HUES6 (cell line): ENCODE measurements at regions not wholly inside any gene's neighbourhood (a gene's known extent, or its start where the extent isn't known, plus 50 kb on each side); places are given as distances from the start of the nearest gene placed in this dataset.

Experiments
- H3K27ac ChIP-seq: 2 replicates; pipeline ENCODE4 v1.7.0; 2013; ENCODE audit warnings: low read depth, mild to moderate bottlenecking, low read length, inconsistent platforms
- H3K27me3 ChIP-seq: 2 replicates; pipeline ENCODE4 v1.6.1; 2013; ENCODE audit warnings: low read length; ENCODE audit not compliant: control insufficient read depth, insufficient read depth
- H3K36me3 ChIP-seq: 2 replicates; pipeline ENCODE4 v1.6.1; 2013; ENCODE audit warnings: low read length; ENCODE audit not compliant: control insufficient read depth, insufficient read depth
- H3K4me1 ChIP-seq: 2 replicates; pipeline ENCODE4 v1.6.1; 2013; ENCODE audit warnings: low read length; ENCODE audit not compliant: control insufficient read depth, insufficient read depth
- H3K4me3 ChIP-seq: 2 replicates; pipeline ENCODE4 v1.5.1; 2013; ENCODE audit warnings: low read depth, low read length
- H3K9ac ChIP-seq: one replicate; pipeline ENCODE4 v1.6.1; 2013; ENCODE audit warnings: mild to moderate bottlenecking, low read length
- H3K9me3 ChIP-seq: 2 replicates; pipeline ENCODE4 v1.6.1; 2013; ENCODE audit warnings: low read depth, low read length; ENCODE audit not compliant: control insufficient read depth, insufficient read depth

GRCh38 chr2:181752301-181752700 is 72.0 kb upstream of the NEUROD1 start:
- Histone ChIP-seq H3K27me3 (no peaks in the 10 kb centered on the region), H3K4me3 (no peak overlapping the region), H3K9ac (no peak overlapping the region), H3K27ac (no peak overlapping the region), H3K4me1 (peaks cover 5% of the 10 kb centered on the region), H3K9me3 (no peaks in the 10 kb centered on the region), H3K36me3 (no peaks in the 10 kb centered on the region)

GRCh38 chr2:181753686-181754085 is 73.4 kb upstream of the NEUROD1 start:
- Histone ChIP-seq H3K9ac (no peak overlapping the region), H3K36me3 (no peaks in the 10 kb centered on the region), H3K4me1 (peaks cover 5% of the 10 kb centered on the region), H3K27me3 (no peaks in the 10 kb centered on the region), H3K4me3 (no peak overlapping the region), H3K9me3 (no peaks in the 10 kb centered on the region), H3K27ac (no peak overlapping the region)

- Histone ChIP-seq H3K36me3 (no peaks in the 10 kb centered on the region), H3K4me3 (no peak overlapping the region), H3K4me1 (peaks cover 5% of the 10 kb centered on the region), H3K27me3 (no peaks in the 10 kb centered on the region), H3K27ac (no peak overlapping the region), H3K9me3 (no peaks in the 10 kb centered on the region), H3K9ac (no peak overlapping the region)
These were observed 73.8 kb upstream of the NEUROD1 start for GRCh38 chr2:181754105-181754504.

GRCh38 chr2:181755181-181755580 is 74.9 kb upstream of the NEUROD1 start:
- Histone ChIP-seq H3K27me3 (no peaks in the 10 kb centered on the region), H3K4me1 (peaks cover 5% of the 10 kb centered on the region), H3K4me3 (no peak overlapping the region), H3K9me3 (no peaks in the 10 kb centered on the region), H3K27ac (no peak overlapping the region), H3K36me3 (no peaks in the 10 kb centered on the region), H3K9ac (no peak overlapping the region)

GRCh38 chr2:181760521-181760920 is 80.2 kb upstream of the NEUROD1 start:
- no peak overlapping the region for H3K9ac ChIP-seq
- H3K4me3 ChIP-seq = no peak overlapping the region
- H3K27ac ChIP-seq = no peak overlapping the region
- H3K4me1 ChIP-seq = no peaks in the 10 kb centered on the region
- no peaks in the 10 kb centered on the region for H3K9me3 ChIP-seq
- no peaks in the 10 kb centered on the region for H3K27me3 ChIP-seq
- no peaks in the 10 kb centered on the region for H3K36me3 ChIP-seq

- no peak overlapping the region for H3K9ac ChIP-seq
- H3K4me3 ChIP-seq = no peak overlapping the region
- H3K27ac ChIP-seq = no peak overlapping the region
- H3K36me3 ChIP-seq = no peaks in the 10 kb centered on the region
- no peaks in the 10 kb centered on the region for H3K9me3 ChIP-seq
- H3K4me1 ChIP-seq = no peaks in the 10 kb centered on the region
- no peaks in the 10 kb centered on the region for H3K27me3 ChIP-seq
These were observed 80.9 kb upstream of the NEUROD1 start for GRCh38 chr2:181761175-181761574.

GRCh38 chr2:181762000-181762399 is 81.7 kb upstream of the NEUROD1 start:
- Histone ChIP-seq H3K36me3 (no peaks in the 10 kb centered on the region), H3K9ac (no peak overlapping the region), H3K4me3 (no peak overlapping the region), H3K27me3 (no peaks in the 10 kb centered on the region), H3K4me1 (no peaks in the 10 kb centered on the region), H3K9me3 (no peaks in the 10 kb centered on the region), H3K27ac (no peak overlapping the region)

GRCh38 chr2:181762848-181763247 is 82.5 kb upstream of the NEUROD1 start:
- Histone ChIP-seq H3K27ac (no peak overlapping the region), H3K4me1 (no peaks in the 10 kb centered on the region), H3K27me3 (no peaks in the 10 kb centered on the region), H3K36me3 (no peaks in the 10 kb centered on the region), H3K4me3 (no peak overlapping the region), H3K9ac (no peak overlapping the region), H3K9me3 (no peaks in the 10 kb centered on the region)

GRCh38 chr2:181763423-181763822 is 83.1 kb upstream of the NEUROD1 start:
- H3K36me3 ChIP-seq = no peaks in the 10 kb centered on the region
- H3K9me3 ChIP-seq = no peaks in the 10 kb centered on the region
- H3K4me3 ChIP-seq = no peak overlapping the region
- H3K27ac ChIP-seq = no peak overlapping the region
- no peaks in the 10 kb centered on the region for H3K4me1 ChIP-seq
- H3K27me3 ChIP-seq = no peaks in the 10 kb centered on the region
- H3K9ac ChIP-seq = no peak overlapping the region

GRCh38 chr2:181764095-181764963 is 84.0 kb upstream of the NEUROD1 start:
- H3K27me3 ChIP-seq = no peaks in the 10 kb centered on the region
- H3K9me3 ChIP-seq = no peaks in the 10 kb centered on the region
- no peak overlapping the region for H3K4me3 ChIP-seq
- no peak overlapping the region for H3K27ac ChIP-seq
- no peaks in the 10 kb centered on the region for H3K36me3 ChIP-seq
- H3K9ac ChIP-seq = no peak overlapping the region
- H3K4me1 ChIP-seq = no peaks in the 10 kb centered on the region

- no peaks in the 10 kb centered on the region for H3K4me1 ChIP-seq
- no peaks in the 10 kb centered on the region for H3K36me3 ChIP-seq
- no peaks in the 10 kb centered on the region for H3K27me3 ChIP-seq
- no peaks in the 10 kb centered on the region for H3K9me3 ChIP-seq
- no peak overlapping the region for H3K27ac ChIP-seq
- H3K9ac ChIP-seq = no peak overlapping the region
- no peak overlapping the region for H3K4me3 ChIP-seq
These were observed 85.8 kb upstream of the NEUROD1 start for GRCh38 chr2:181766129-181766528.
